HL-60 (cell line): ENCODE measurements at regions not wholly inside any gene's neighbourhood (a gene's known extent, or its start where the extent isn't known, plus 50 kb on each side); places are given as distances from the start of the nearest gene placed in this dataset.

Experiments
- DNase-seq, 2 experiments: peaks; one replicate each; pipeline ENCODE4 v3.0.0-alpha.2; 2010 to 2020; ENCODE audit warnings: low read depth in 1 of 2, low spot score in 1 of 2
- H3K27ac ChIP-seq: fragments of 250-450 bp; sonication (Bioruptor Pico); replicated peaks from 2 replicates; pipeline ENCODE4 v1.5.1; 2020; ENCODE audit warnings: mild to moderate bottlenecking, moderate library complexity
- H3K27me3 ChIP-seq: fragments of 250-450 bp; sonication (Bioruptor Pico); 2 replicates; pipeline ENCODE4 v1.5.1; 2021; ENCODE audit warnings: mild to moderate bottlenecking, moderate library complexity; ENCODE audit not compliant: insufficient read depth, poor library complexity, severe bottlenecking
- H3K4me3 ChIP-seq: replicated peaks from 2 replicates; pipeline ENCODE4 v1.5.1; 2011; ENCODE audit warnings: mild to moderate bottlenecking, control low read depth, low read length; ENCODE audit not compliant: insufficient read depth
- GABPA ChIP-seq: IDR thresholded peaks from 2 replicates; pipeline ENCODE4 v1.6.1; 2012; ENCODE audit warnings: low read depth
- POLR2AphosphoS5 ChIP-seq: IDR thresholded peaks from 2 replicates; pipeline ENCODE4 v1.6.1; 2012; ENCODE audit warnings: low read depth
- SPI1 ChIP-seq: IDR thresholded peaks from 2 replicates; pipeline ENCODE4 v1.6.1; 2012; ENCODE audit warnings: low read depth, mild to moderate bottlenecking, borderline replicate concordance
- TF ChIP-seq, protein P1 (sequence below): IDR thresholded peaks from 2 replicates; pipeline ENCODE4 v1.6.1; 2012; ENCODE audit warnings: low read depth; ENCODE audit not compliant: insufficient replicate concordance
- TF ChIP-seq, protein P2 (sequence below): IDR thresholded peaks from one replicate; pipeline ENCODE4 v1.5.1; 2011; ENCODE audit warnings: low read length, control low read depth, inconsistent platforms; ENCODE audit not compliant: insufficient read depth

DNA sequence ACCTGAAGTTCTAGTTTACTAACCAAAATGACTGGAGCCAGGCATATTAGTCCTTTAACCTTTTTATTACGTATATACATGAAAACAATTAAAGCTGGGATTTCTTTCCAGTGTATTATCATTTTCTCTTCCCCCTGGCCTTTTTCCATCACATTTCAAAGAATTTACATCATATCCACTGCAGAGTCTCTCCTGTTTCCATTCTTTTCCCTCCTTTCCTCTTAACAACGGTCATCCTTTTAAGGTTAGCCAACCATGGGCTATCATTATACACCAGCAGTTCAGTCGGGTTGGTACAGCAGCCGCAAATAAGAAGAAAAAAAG is 104.6 kb downstream of the TFAP2A start:
- no peak for TF ChIP-seq SPI1
- TF ChIP-seq, protein P1, sequence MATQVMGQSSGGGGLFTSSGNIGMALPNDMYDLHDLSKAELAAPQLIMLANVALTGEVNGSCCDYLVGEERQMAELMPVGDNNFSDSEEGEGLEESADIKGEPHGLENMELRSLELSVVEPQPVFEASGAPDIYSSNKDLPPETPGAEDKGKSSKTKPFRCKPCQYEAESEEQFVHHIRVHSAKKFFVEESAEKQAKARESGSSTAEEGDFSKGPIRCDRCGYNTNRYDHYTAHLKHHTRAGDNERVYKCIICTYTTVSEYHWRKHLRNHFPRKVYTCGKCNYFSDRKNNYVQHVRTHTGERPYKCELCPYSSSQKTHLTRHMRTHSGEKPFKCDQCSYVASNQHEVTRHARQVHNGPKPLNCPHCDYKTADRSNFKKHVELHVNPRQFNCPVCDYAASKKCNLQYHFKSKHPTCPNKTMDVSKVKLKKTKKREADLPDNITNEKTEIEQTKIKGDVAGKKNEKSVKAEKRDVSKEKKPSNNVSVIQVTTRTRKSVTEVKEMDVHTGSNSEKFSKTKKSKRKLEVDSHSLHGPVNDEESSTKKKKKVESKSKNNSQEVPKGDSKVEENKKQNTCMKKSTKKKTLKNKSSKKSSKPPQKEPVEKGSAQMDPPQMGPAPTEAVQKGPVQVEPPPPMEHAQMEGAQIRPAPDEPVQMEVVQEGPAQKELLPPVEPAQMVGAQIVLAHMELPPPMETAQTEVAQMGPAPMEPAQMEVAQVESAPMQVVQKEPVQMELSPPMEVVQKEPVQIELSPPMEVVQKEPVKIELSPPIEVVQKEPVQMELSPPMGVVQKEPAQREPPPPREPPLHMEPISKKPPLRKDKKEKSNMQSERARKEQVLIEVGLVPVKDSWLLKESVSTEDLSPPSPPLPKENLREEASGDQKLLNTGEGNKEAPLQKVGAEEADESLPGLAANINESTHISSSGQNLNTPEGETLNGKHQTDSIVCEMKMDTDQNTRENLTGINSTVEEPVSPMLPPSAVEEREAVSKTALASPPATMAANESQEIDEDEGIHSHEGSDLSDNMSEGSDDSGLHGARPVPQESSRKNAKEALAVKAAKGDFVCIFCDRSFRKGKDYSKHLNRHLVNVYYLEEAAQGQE = no peak
- TF ChIP-seq, protein P2, sequence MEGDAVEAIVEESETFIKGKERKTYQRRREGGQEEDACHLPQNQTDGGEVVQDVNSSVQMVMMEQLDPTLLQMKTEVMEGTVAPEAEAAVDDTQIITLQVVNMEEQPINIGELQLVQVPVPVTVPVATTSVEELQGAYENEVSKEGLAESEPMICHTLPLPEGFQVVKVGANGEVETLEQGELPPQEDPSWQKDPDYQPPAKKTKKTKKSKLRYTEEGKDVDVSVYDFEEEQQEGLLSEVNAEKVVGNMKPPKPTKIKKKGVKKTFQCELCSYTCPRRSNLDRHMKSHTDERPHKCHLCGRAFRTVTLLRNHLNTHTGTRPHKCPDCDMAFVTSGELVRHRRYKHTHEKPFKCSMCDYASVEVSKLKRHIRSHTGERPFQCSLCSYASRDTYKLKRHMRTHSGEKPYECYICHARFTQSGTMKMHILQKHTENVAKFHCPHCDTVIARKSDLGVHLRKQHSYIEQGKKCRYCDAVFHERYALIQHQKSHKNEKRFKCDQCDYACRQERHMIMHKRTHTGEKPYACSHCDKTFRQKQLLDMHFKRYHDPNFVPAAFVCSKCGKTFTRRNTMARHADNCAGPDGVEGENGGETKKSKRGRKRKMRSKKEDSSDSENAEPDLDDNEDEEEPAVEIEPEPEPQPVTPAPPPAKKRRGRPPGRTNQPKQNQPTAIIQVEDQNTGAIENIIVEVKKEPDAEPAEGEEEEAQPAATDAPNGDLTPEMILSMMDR = no peak
- TF ChIP-seq GABPA = no peak
- TF ChIP-seq POLR2AphosphoS5 = no peak
- no peak for DNase-seq

DNA sequence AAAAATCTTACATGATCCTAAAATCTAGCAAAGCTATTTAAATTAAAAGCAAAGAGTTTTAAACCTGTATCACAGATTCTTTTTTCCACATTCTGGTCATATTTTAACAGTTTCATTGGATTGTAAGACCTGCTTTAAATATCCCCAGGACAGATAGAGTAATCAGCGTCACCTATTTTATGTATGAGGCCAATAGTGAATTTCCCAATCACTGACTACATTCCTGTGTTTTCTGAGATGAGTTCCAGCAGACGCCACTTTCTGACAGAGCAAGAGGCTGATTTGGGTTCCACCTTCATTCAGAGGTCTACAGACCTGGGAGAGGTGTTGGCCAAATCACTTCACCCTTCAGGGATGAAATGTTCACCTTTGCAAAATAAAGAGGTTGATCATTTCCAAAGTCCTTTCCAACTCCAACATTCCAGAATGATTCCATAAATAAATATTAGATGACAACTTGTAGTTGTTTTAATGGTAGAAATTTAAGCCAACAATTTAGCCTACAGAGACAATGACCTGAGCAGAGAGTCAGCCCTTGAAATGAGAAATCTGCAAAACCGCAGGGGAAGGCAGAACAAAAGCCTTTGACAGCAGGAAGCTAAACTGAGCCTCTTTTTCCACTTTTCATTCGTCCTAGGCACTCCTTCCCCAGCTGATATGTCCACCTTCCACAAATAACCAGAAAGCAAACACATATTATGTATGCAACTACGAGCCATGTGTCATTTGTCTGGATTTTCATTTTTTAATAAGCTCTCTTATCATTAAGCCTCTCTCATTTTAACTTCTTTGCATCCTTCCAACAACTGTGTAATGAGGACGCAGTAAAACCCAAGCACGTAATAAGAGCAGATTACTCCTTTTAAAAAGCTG is 105.2 kb downstream of the TFAP2A start:
- Histone ChIP-seq H3K4me3 (no peak overlapping the region), H3K27ac (no peak overlapping the region), H3K27me3 (no peaks in the 10 kb centered on the region)
- TF ChIP-seq, protein P2 = no peak
- TF ChIP-seq SPI1 = no peak
- TF ChIP-seq, protein P1 = no peak
- no peak for TF ChIP-seq GABPA
- no peak for TF ChIP-seq POLR2AphosphoS5
- no peak for DNase-seq

More for the DNA sequence above, 104.6 kb downstream of the TFAP2A start:
- Histone ChIP-seq H3K4me3 (no peak overlapping the region), H3K27ac (no peak overlapping the region), H3K27me3 (no peaks in the 10 kb centered on the region)

DNA sequence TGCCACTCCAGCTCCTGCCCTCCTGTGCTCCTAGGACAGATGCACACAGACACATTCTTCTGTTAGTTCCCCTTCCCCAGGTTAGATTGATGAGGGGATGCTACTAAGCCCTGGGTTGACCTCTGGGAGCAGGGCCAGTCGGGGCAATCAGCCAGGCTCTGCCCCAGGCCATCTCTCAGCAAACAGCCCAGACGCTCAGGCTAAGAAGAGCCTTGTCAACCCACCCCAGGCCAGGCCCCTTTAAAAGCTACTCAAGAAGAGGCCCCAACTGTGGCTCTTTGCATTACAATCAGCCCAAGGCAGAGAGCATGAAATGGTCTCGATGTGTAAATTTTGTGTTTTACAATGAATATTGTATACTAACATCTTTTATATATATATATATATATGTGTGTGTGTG is 107.4 kb downstream of the TFAP2A start:
- TF ChIP-seq POLR2AphosphoS5 = no peak
- TF ChIP-seq, protein P2 = no peak
- TF ChIP-seq, protein P1 = no peak
- no peak for TF ChIP-seq SPI1
- TF ChIP-seq GABPA = no peak
- Histone ChIP-seq H3K27me3 (no peaks in the 10 kb centered on the region), H3K27ac (no peak overlapping the region), H3K4me3 (no peak overlapping the region)
- DNase-seq = no peak
